Gastroesophageal sphincter (tissue), 4 donors: ENCODE measurements at regions not wholly inside any gene's neighbourhood (a gene's known extent, or its start where the extent isn't known, plus 50 kb on each side); places are given as distances from the start of the nearest gene placed in this dataset.
"Not testable (repeated sequence)": the region's sequence is repeated elsewhere in the genome, so short reads cannot be mapped to it uniquely, and the experiment has no call there.

ENCODE experiments used
- ATAC-seq: fragments of 150-250 bp; one replicate; pipeline ENCODE4 v1.9.1; 2016; ENCODE audit warnings: mild to moderate bottlenecking, moderate library complexity
- H3K27ac ChIP-seq, 4 donors: fragments of 200-600 bp; sonication (generic) in 3 of 4; 1 replicate in 3 of 4; 2 replicates in 1 of 4; pipeline ENCODE4 v1.5.1; 2016 to 2019
- H3K27me3 ChIP-seq: fragments of 200-600 bp; sonication (generic); one replicate; pipeline ENCODE4 v1.5.1; 2019
- H3K36me3 ChIP-seq, 2 donors: fragments of 200-600 bp; sonication (generic); one replicate each; pipeline ENCODE4 v1.5.1; 2019; ENCODE audit warnings: control low read depth in 1 of 2
- H3K4me1 ChIP-seq, 3 donors: fragments of 200-600 bp; sonication (generic); 1 replicate in 2 of 3; 2 replicates in 1 of 3; pipeline ENCODE4 v1.5.1; 2016 to 2019; ENCODE audit warnings: control low read depth in 2 of 3
- H3K4me3 ChIP-seq, 2 donors: fragments of 200-600 bp; sonication (generic); one replicate each; pipeline ENCODE4 v1.5.1; 2019; ENCODE audit warnings: mild to moderate bottlenecking in 1 of 2, moderate library complexity in 1 of 2
- H3K9me3 ChIP-seq, 3 donors: fragments of 200-600 bp; sonication (generic); one replicate each; pipeline ENCODE4 v1.5.1; 2017 to 2019; ENCODE audit warnings: control low read depth in 2 of 3
- EP300 ChIP-seq: sonication (generic); formaldehyde crosslinking; IDR thresholded peaks from one replicate; pipeline ENCODE4 v1.6.1; 2017; ENCODE audit warnings: antibody characterized with exemption, mild to moderate bottlenecking
- POLR2A ChIP-seq, 2 donors: fragments of 450-650 bp; IDR thresholded peaks; one replicate each; pipeline ENCODE4 v1.6.1; 2017; ENCODE audit warnings: antibody characterized with exemption in 2 of 2, mild to moderate bottlenecking in 2 of 2, moderate library complexity in 1 of 2
- POLR2AphosphoS5 ChIP-seq: sonication (generic); formaldehyde crosslinking; IDR thresholded peaks from one replicate; pipeline ENCODE4 v1.6.1; 2017; ENCODE audit warnings: antibody characterized with exemption
- WGBS, 2 donors: methylation state at CpG; one replicate each; pipeline ENCODE4 v1.1.5; 2018; ENCODE audit warnings: low coverage in 1 of 2; 5-methylcytosine and 5-hydroxymethylcytosine counted together
- TF ChIP-seq, protein P1 (sequence below), 4 experiments: fragments of 200-600 bp in 2 of 4; fragments of 450-650 bp in 2 of 4; sonication (generic) in 1 of 4; IDR thresholded peaks; one replicate each; pipeline ENCODE4 v1.5.1; 2017 to 2019; ENCODE audit warnings: antibody characterized with exemption in 4 of 4, mild to moderate bottlenecking in 2 of 4, moderate library complexity in 2 of 4

DNA sequence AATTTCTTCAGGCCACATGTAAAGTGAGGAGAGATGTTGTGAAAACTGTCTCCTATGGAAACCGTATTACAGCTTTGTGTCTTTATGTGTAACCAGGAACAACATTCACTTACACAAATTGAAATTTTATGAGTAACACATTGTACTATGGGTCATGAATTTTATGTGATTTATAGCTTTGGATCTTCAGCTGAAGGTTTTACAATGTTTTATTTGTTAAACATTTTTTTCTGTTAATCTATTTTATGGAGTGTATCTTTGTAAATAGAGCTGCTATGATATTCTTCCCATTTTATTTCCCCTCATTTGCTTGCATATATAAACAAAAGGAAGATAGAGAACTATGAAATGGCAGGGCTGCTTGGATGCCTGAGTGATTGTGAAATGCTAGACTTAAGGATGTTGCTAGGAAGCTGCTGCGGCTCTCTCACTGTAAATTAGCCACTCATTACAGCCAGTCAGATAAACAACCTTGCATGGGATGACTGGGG, 104.5 kb upstream of the PCLO start:
- TF ChIP-seq POLR2A (IDR thresholded peaks at IDR 0.05), result no peak
- no peak for TF ChIP-seq EP300
- TF ChIP-seq, protein P1, sequence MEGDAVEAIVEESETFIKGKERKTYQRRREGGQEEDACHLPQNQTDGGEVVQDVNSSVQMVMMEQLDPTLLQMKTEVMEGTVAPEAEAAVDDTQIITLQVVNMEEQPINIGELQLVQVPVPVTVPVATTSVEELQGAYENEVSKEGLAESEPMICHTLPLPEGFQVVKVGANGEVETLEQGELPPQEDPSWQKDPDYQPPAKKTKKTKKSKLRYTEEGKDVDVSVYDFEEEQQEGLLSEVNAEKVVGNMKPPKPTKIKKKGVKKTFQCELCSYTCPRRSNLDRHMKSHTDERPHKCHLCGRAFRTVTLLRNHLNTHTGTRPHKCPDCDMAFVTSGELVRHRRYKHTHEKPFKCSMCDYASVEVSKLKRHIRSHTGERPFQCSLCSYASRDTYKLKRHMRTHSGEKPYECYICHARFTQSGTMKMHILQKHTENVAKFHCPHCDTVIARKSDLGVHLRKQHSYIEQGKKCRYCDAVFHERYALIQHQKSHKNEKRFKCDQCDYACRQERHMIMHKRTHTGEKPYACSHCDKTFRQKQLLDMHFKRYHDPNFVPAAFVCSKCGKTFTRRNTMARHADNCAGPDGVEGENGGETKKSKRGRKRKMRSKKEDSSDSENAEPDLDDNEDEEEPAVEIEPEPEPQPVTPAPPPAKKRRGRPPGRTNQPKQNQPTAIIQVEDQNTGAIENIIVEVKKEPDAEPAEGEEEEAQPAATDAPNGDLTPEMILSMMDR (IDR thresholded peaks at IDR 0.05), result no peak
- no peak for TF ChIP-seq POLR2AphosphoS5
- Histone ChIP-seq H3K9me3 (no peaks in the 10 kb centered on the region), H3K27ac (no peak overlapping the region), H3K27me3 (no peaks in the 10 kb centered on the region), H3K4me3 (no peak overlapping the region), H3K4me1 (no peaks in the 10 kb centered on the region), H3K36me3 (no peaks in the 10 kb centered on the region)
- WGBS, 2 donors, result 12 to 14% methylated on average over 2 of the region's 2 CpGs
- ATAC-seq, result no peak

DNA sequence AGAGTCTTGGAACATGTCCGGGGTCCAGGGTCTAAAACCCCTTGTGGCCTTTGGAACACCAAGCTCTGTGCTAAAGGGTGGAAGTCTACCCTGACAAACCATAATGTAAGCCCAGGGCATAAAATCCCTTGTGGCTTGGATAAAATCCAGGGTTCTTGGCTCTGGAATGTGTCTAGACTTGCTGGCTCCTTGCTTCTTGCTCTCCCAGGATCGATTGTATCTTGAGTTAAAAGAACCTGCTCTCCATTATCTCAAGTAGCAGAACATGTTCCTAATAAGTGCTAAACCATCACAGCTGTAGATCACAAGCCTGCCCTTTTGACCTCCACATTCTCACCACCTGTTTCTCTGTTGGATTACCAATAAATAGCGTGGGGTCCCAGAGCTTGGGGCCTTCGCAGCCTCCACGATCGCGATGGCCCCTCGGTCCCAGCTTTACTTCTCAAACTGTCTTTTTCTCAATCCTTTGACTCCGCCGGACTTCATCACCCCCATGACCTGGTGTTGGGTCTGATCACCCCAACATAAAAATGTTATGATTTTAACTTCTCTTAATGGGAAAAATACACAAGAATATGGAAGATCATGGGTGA, 100.9 kb upstream of the PCLO start:
- H3K4me1 ChIP-seq, H3K27ac ChIP-seq, H3K4me3 ChIP-seq, H3K27me3 ChIP-seq, H3K36me3 ChIP-seq, H3K9me3 ChIP-seq, ATAC-seq: not testable (repeated sequence)
- 88 to 94% methylated on average over 9 of the region's 10 CpGs for WGBS, 2 donors

DNA sequence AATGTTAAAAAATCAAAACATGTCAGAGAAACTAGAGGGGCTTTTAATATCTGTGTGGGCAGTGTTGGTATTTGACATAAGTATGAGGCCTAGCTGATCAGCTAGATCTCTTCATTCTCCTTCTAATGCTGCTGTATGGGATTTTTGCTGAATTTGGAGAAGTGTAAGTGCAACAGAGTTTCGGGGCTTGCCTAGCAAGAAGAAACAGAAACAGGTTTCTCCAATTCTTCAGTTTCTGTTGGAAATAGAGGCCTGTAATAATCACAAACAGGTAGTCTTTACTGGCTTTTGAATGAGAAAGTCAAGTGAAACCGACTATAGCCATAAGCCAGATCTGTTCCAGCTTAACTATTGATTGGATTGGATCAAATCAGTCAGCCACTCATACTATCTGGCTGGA, 96.4 kb upstream of the PCLO start:
- Histone ChIP-seq H3K27ac (no peak overlapping the region), H3K4me3 (no peak overlapping the region), H3K36me3 (no peaks in the 10 kb centered on the region), H3K27me3 (no peaks in the 10 kb centered on the region), H3K4me1 (no peaks in the 10 kb centered on the region), H3K9me3 (no peaks in the 10 kb centered on the region)
- WGBS, 2 donors, result 93 to 94% methylated on average over 2 of the region's 2 CpGs
- no peak for ATAC-seq
- no peak for TF ChIP-seq EP300
- TF ChIP-seq POLR2A (IDR thresholded peaks at IDR 0.05), result no peak
- TF ChIP-seq, protein P1 (IDR thresholded peaks at IDR 0.05), result no peak
- no peak for TF ChIP-seq POLR2AphosphoS5

DNA sequence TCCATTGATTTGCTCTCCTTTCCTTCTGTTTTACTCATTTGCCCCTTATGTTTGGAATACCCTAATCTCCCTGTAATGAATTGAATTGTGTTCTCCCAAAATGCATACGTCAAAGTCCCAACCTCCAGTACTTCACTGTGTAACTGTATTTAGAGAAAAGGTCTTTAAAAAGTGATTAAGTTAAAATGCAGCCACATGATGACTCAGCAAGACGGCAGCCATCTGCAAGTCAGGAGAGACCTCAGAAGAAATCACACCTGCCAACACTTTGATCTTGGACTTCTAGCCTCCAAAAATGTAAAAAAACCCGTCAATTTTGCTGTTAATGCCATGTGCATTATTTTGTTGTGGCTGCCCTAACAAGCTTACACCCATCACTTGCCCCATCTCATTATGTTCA, 85.3 kb upstream of the PCLO start:
- Histone ChIP-seq H3K36me3 (no peaks in the 10 kb centered on the region), H3K27ac (no peak overlapping the region), H3K4me1 (no peaks in the 10 kb centered on the region), H3K9me3 (peaks cover 0 to 9% (median 0%) of the 10 kb centered on the region in 3 donors), H3K4me3 (no peak overlapping the region), H3K27me3 (no peaks in the 10 kb centered on the region)
- TF ChIP-seq EP300, result no peak
- TF ChIP-seq, protein P1 (IDR thresholded peaks at IDR 0.05), result no peak
- no peak for TF ChIP-seq POLR2AphosphoS5
- TF ChIP-seq POLR2A (IDR thresholded peaks at IDR 0.05), result no peak
- 50 to 53% methylated on average over 3 of the region's 3 CpGs for WGBS, 2 donors
- ATAC-seq, result no peak

DNA sequence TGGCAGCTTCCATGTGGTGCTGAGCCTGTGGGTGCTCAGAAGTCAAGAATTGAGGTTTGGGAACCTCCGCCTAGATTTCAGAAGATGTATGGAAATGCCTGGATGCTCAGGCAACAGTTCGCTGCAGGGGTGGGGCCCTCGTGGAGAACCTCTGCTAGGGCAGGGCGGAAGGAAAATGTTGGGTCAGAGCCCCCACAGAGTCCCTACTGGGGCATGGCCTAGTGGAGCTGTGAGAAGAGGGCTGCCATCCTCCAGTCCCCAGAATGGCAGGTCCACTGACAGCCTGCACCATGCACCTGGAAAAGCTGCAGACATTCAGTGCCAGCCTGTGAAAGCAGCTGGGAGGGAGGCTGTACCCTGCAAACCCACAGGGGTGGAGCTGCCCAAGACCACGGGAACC, 56.5 kb upstream of the PCLO start:
- H3K27me3 ChIP-seq, H3K36me3 ChIP-seq, H3K27ac ChIP-seq, H3K4me3 ChIP-seq, H3K4me1 ChIP-seq, ATAC-seq, H3K9me3 ChIP-seq: not testable (repeated sequence)
- 92 to 100% methylated on average over 1 to 2 of the region's 5 CpGs for WGBS, 2 donors

DNA sequence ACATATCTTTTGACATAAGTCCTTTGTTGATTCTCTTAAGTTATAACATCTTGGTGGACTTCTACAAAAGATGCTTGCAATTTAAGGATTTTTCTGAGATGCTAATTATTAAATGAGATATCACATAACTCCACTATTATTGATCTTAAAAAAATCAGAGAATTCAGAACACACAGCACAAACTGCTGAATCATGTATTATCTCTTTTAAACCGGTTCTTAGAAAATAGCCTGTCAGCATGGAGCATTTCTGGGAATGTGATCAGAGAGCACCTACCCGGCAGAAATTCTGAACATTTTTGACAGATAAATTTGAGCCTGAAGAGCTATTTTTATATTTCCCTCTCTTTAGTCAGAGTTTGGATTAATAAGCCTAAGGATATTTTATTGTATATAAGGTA, 50.2 kb upstream of the PCLO start:
- no peak for ATAC-seq
- Histone ChIP-seq H3K9me3 (no peaks in the 10 kb centered on the region), H3K36me3 (no peaks in the 10 kb centered on the region), H3K4me1 (no peaks in the 10 kb centered on the region), H3K27ac (no peak overlapping the region), H3K4me3 (no peak overlapping the region), H3K27me3 (no peaks in the 10 kb centered on the region)
- WGBS, 2 donors, result 54 to 75% methylated on average over 2 of the region's 2 CpGs
- TF ChIP-seq, protein P1 (IDR thresholded peaks at IDR 0.05), result no peak
- TF ChIP-seq POLR2AphosphoS5, result no peak
- TF ChIP-seq EP300, result no peak
- no peak for TF ChIP-seq POLR2A (IDR thresholded peaks at IDR 0.05)
